ENCODE measurements at regions not wholly inside any gene's neighbourhood (a gene's known extent, or its start where the extent isn't known, plus 50 kb on each side); places are given as distances from the start of the nearest gene placed in this dataset.

DNA sequence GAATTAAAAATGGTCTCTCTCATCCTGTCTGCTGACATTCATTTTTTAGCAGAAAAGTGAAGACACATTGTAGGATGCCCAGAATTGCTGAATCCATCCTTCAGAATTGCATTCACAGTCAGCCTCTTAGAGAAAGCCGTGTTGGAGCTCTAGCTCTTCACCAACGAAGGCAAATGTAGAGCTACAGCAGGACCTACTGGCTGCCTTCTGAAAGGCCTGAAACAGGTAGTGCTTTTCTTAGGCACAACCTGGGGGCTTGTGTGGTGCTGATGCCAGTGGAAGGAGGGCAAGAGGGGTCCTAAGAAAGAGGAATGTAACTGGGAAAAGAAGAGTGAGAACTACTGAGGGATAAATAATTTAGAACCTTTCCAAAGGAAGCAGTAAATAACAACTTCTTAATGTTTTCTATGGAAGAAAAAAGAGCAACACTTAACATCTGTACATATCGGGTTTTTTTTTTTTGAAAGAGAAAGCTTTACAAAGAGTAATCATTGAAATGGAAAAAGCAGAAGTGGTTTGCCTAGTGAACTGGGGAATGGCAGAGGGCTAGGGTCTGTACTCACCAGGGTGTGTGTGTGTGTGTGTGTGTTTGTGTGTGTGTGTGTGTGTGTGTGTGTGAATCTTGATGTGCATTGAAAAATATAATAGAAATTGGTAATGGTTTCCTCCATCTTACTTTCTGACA is 297.8 kb downstream of the SATB1 start:
- TF ChIP-seq FOXA1 (IDR thresholded peaks at IDR 0.05) (no peak), ARNT (IDR thresholded peaks at IDR 0.05) (no peak), FOXM1 (IDR thresholded peaks at IDR 0.05; ENCODE audit: borderline replicate concordance) (no peak), L3MBTL2 (conservative IDR thresholded peaks at IDR 0.05) (no peak), FOXK2 (IDR thresholded peaks at IDR 0.05) (no peak), LEF1 (IDR thresholded peaks at IDR 0.05; ENCODE audit: borderline replicate concordance) (no peak), NFRKB (IDR thresholded peaks at IDR 0.05) (no peak), SP1 (IDR thresholded peaks at IDR 0.05) (no peak), ELF4 (IDR thresholded peaks at IDR 0.05) (no peak), TARDBP (IDR thresholded peaks at IDR 0.05) (no peak), SUZ12 (IDR thresholded peaks at IDR 0.05) (no peak), CTBP1 (IDR thresholded peaks at IDR 0.05; ENCODE audit: borderline replicate concordance) (no peak)
- TF ChIP-seq, protein P1, sequence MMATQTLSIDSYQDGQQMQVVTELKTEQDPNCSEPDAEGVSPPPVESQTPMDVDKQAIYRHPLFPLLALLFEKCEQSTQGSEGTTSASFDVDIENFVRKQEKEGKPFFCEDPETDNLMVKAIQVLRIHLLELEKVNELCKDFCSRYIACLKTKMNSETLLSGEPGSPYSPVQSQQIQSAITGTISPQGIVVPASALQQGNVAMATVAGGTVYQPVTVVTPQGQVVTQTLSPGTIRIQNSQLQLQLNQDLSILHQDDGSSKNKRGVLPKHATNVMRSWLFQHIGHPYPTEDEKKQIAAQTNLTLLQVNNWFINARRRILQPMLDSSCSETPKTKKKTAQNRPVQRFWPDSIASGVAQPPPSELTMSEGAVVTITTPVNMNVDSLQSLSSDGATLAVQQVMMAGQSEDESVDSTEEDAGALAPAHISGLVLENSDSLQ (IDR thresholded peaks at IDR 0.05): no peak

Measured in HEK293T (cell line).